PC-9 (cell line): ENCODE measurements at regions not wholly inside any gene's neighbourhood (a gene's known extent, or its start where the extent isn't known, plus 50 kb on each side); places are given as distances from the start of the nearest gene placed in this dataset.

Experiments
- EZH2 ChIP-seq: fragments of 200-600 bp; sonication (generic); IDR thresholded peaks from 2 replicates; pipeline ENCODE4 v1.8.0; 2017; ENCODE audit warnings: antibody characterized with exemption, low read depth
- TF ChIP-seq, protein P1 (sequence below): fragments of 200-600 bp; sonication (generic); conservative IDR thresholded peaks from 2 replicates; pipeline ENCODE4 v1.6.1; 2017; ENCODE audit warnings: mixed run types, antibody characterized with exemption, mild to moderate bottlenecking, moderate library complexity

- no peak for TF ChIP-seq EZH2
- TF ChIP-seq, protein P1, sequence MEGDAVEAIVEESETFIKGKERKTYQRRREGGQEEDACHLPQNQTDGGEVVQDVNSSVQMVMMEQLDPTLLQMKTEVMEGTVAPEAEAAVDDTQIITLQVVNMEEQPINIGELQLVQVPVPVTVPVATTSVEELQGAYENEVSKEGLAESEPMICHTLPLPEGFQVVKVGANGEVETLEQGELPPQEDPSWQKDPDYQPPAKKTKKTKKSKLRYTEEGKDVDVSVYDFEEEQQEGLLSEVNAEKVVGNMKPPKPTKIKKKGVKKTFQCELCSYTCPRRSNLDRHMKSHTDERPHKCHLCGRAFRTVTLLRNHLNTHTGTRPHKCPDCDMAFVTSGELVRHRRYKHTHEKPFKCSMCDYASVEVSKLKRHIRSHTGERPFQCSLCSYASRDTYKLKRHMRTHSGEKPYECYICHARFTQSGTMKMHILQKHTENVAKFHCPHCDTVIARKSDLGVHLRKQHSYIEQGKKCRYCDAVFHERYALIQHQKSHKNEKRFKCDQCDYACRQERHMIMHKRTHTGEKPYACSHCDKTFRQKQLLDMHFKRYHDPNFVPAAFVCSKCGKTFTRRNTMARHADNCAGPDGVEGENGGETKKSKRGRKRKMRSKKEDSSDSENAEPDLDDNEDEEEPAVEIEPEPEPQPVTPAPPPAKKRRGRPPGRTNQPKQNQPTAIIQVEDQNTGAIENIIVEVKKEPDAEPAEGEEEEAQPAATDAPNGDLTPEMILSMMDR, result no peak
These were observed 470.6 kb upstream of the ADGRL2 start for GRCh38 chr1:81330111-81330510.
